Hematopoietic multipotent progenitor cell treated with erythropoietin and hydrocortisone succinate and interleukin-3 and kit ligand, for 4 days (in vitro differentiated cells): ENCODE measurements at regions not wholly inside any gene's neighbourhood (a gene's known extent, or its start where the extent isn't known, plus 50 kb on each side); places are given as distances from the start of the nearest gene placed in this dataset.
"Not testable (repeated sequence)": the region's sequence is repeated elsewhere in the genome, so short reads cannot be mapped to it uniquely, and the experiment has no call there.

Source experiments
- DNase-seq: peaks from one replicate; pipeline ENCODE4 v3.0.0-alpha.2; 2015

DNA sequence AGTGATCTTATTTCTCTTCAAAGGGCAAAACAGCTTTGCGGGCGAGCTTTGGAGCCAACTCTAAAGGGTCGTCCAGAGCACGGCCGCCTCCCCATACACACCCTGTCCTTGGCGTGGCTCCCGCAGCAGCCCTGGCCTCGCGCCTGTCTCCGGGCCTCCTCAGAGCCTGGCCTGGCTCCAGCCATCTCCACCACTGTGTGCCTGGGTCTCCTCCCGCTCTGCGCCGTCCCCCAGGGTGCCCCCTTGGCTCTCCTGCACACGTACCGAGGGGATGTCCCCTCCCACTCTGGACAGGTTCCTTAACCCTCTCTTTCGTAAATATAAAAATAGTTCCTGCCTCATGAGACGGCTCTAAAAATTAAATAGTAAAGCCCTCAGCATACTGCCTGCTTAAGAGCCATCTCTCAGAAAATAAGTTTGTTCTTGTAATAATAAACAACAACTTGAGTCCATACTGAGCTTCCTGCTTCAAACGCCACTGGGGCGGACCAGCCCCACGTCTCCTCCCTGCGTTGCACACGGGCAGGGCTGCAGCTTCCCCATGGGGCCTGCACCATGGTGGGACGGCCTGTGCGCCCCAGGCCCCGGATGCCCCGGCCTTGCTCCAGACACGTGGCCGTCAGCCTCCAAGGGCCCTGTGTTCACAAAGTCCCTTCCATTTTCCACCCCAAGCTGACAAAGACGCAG lies 226.2 kb downstream of the TTLL2 start:
- DNase-seq, result no peak

- no peak for DNase-seq
Measured at GRCh38 chr6:167551628-167552257, 226.9 kb downstream of the TTLL2 start.

GRCh38 chr6:167552258-167552630 lies 227.4 kb downstream of the TTLL2 start:
- DNase-seq, result no peak

GRCh38 chr6:167552961-167553735 lies 228.3 kb downstream of the TTLL2 start:
- no peak for DNase-seq

DNA sequence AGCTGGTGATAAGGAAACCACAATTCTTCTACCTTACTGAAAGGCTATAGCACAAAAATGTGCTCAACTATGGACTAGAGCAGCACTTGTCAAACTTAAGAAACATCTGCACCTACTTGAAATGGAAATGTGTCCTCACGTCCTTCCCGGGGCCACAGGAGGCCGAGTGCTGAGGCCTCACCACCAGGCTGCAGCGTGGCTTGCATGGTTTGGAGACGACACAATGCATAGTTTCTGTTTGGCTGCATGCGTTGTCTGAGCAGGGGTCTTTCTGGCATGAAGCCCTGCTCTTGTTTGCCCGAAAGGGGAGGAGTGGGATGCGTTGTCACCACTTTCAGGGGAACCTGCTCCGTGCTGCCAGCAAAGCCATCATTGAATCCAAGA lies 228.8 kb downstream of the TTLL2 start:
- DNase-seq, result no peak

DNA sequence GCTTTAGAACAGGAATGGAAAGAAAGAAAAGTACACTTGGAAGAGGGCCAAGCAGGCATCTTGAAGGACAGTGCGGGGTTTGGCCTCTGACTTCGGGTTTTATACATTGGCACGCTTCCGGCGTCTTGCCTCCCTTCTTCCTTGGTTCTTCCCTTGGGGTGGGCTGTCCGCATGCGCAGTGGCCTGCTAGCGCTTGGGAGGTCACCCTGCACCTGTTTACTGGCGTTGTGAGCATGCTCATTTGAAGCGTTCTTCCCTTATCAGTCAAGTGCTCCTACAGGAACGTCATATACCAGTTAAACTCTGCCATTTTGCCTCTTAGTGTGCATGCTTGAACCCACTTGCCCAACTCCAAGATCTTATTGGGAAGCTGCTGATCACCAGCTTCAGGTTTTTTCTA lies 230.0 kb downstream of the TTLL2 start:
- no peak for DNase-seq

DNA sequence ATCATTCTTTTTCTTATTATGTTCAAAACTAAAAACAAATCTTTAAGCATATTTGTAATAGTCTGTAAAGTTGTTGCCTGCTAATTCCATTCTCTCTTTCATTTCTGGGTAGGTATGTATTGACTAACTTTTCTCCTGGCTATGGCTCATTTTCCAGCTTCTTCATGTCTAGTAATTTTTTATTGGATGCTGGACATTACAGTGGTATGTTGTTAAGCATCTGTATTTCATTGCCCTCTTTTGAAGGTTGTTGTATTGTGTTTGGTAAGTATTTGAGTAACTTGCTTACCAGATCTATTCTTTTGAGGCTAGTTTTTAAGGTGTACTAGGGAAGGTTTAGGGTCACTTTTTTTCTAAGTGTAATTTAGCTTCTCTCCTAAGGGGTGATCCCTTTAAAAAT lies 230.9 kb downstream of the TTLL2 start:
- no peak for DNase-seq

GRCh38 chr6:167557675-167558074 lies 232.8 kb downstream of the TTLL2 start:
- no peak for DNase-seq

- DNase-seq, result no peak
Measured at GRCh38 chr6:167558246-167559177, 233.6 kb downstream of the TTLL2 start.

- DNase-seq, result no peak
Measured at GRCh38 chr6:167559675-167560479, 235.0 kb downstream of the TTLL2 start.

GRCh38 chr6:167560673-167561569 lies 236.0 kb downstream of the TTLL2 start:
- peak; percentile 6 for DNase-seq

- DNase-seq, result not testable (repeated sequence)
Measured at GRCh38 chr6:167562862-167563261, 238.0 kb downstream of the TTLL2 start.

GRCh38 chr6:167564416-167565250 lies 239.7 kb downstream of the TTLL2 start:
- no peak for DNase-seq

DNA sequence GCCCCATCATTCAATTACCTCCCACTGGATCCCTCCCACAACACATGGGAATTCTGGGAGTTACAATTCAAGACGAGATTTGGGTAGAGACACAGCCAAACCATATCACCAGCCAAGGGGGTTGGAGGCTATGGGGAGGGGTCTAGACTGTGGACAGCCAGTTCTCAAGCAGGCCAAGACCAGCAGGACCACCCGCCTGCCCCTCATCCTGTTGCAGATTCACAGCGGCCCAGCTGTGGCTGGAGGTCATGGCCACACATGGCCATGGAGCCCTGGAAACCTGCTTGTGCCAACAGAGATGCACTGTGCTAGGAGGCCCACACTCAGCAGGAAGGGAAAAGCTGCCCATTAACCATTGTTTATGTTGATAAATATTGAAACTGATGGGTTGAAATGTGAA lies 240.5 kb downstream of the TTLL2 start:
- DNase-seq, result no peak

DNA sequence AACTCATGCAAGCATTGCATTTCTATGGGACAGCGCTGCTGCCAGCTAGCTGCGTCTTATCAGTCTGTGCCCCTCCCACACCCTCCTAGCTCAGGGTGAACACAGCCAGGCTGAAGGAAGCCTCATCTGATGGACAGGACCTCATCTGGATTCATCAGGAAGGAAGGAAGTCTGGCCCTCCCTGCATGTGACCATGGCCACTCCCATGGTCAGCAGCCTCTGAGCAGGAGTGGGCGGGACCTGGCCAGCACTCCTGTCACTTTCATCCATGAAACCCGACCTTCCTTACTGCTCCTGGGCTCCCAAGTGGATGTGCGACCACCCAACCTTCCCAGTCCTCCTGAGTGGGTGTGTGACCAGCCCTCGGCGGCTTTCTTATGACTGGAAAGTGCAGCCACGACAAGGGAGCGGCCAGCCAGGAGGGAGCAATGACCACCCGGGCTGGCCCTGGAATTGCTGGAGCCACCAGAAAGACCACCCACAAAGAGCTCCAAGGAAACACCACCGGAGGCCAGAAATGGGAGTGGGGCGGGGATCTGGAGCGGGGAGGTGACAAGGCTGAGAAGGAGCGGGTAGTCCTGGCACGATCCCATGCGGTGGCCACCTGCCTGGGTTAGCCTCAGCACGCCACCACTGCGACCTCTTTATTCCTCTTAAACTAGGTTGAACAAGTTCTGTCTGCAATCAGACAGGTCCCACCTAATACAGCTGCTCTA lies 241.2 kb downstream of the TTLL2 start:
- peak; percentile 26 for DNase-seq

DNA sequence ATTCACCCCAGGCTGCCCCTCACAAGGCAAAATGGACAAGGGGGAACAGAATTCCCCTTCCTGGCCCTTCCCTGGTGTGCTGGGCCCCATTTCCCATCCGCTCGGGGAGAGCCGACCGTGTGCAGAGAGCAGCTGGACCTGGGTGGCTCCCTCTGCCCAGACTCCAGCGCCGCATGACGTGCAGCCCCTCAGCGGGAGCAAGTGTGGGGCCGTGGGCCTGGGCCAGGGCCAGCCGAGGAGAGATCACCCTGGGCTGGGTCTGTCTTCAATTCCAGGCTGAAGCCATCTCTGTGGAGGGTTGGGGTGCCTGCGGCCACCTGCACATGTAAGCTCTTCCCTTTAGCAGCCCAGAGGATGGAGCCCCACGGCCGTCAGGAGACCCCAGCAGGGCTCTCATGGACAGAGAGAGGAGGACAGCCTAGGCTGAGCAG lies 241.8 kb downstream of the TTLL2 start:
- DNase-seq, result no peak

- no peak for DNase-seq
Measured at GRCh38 chr6:167567142-167568033, 242.5 kb downstream of the TTLL2 start.

- no peak for DNase-seq
Measured at GRCh38 chr6:167568407-167569024, 243.6 kb downstream of the TTLL2 start.
